LNCaP clone FGC (cell line): ENCODE measurements at regions not wholly inside any gene's neighbourhood (a gene's known extent, or its start where the extent isn't known, plus 50 kb on each side); places are given as distances from the start of the nearest gene placed in this dataset.

Experiments
- DNase-seq: peaks from one replicate; pipeline ENCODE4 v3.0.0-alpha.2; 2011; ENCODE audit warnings: low read depth
- H3K4me3 ChIP-seq: 2 replicates; pipeline ENCODE4 v1.5.1; 2011; ENCODE audit warnings: mild to moderate bottlenecking, low read depth, low read length, control low read depth
- TF ChIP-seq, protein P1 (sequence below): IDR thresholded peaks from 2 replicates; pipeline ENCODE4 v1.5.1; 2012; ENCODE audit warnings: mild to moderate bottlenecking; ENCODE audit not compliant: control insufficient read depth, insufficient read depth; ENCODE audit errors: extremely low read depth

DNA sequence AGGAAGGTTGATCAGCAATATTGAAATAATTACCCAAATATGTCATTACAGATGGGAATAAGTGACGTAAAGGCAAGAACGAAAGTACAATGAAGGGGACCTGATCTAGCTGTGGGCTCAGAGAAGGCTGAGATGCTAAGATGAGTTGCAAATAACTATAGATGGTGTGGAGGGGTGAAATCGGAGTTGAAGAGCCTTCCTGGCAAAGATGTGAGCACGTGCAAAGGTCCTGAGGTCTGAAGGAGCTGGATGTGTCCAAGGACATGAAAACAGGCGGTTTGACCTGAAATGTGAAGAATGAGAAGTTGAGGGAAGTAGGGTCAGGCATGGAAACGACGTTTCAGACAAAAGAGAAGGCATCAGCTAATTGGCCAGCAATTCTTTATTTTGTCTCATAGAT is 61.6 kb upstream of the SLC45A1 start:
- TF ChIP-seq, protein P1, sequence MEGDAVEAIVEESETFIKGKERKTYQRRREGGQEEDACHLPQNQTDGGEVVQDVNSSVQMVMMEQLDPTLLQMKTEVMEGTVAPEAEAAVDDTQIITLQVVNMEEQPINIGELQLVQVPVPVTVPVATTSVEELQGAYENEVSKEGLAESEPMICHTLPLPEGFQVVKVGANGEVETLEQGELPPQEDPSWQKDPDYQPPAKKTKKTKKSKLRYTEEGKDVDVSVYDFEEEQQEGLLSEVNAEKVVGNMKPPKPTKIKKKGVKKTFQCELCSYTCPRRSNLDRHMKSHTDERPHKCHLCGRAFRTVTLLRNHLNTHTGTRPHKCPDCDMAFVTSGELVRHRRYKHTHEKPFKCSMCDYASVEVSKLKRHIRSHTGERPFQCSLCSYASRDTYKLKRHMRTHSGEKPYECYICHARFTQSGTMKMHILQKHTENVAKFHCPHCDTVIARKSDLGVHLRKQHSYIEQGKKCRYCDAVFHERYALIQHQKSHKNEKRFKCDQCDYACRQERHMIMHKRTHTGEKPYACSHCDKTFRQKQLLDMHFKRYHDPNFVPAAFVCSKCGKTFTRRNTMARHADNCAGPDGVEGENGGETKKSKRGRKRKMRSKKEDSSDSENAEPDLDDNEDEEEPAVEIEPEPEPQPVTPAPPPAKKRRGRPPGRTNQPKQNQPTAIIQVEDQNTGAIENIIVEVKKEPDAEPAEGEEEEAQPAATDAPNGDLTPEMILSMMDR: no peak
- DNase-seq: no peak
- H3K4me3 ChIP-seq: no peak overlapping the region

DNA sequence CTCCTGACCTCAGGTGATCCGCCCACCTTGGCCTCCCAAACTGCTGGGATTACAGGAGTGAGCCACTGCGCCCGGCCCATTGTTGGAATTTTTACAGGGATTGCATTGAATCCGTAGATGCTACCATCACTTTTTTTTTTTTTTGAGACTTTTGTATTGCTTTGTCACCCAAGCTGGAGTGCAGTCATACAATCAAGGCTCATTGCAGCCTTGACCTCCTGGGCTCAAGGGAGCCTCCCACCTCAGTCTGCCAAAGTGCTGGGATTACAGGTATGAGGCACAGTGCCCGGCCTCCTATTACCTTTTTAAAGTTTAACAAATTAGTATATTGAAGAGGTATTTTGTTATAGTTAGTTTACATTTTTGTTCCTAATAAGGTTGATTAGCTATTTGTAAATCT is 62.2 kb upstream of the SLC45A1 start:
- no peak overlapping the region for H3K4me3 ChIP-seq
- TF ChIP-seq, protein P1: no peak
- DNase-seq: no peak

DNA sequence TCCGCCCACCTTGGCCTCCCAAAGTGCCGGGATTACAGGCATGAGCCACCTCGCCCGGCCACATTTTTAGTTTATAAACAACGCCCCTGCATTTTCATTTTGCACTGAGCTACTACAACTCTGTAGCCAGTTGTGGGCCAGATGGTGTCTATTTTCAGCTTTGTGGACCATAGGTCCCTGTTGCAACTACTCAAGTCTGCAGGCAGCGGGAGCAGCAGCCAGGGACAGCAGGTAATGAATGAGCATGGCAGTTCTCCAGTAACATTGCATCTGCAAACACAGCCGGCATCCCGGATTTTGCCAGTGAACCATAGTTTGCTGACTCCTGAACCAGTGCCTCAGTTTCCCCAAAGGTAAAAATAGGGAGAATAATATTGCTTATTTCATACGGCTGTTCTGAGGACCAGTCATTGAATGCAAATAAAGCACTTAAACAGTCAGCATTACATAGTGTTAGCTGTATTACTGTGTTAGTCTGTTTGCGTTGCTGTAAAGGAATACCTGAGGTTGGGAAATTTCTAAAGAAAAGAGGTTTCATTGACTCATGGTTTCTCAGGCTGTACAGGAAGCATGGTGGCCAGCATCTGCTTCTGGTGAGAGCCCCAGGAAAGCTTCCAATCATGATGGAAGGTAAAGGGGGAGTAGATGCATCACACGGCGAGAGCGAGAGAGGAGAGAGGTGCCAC is 65.5 kb upstream of the SLC45A1 start:
- DNase-seq: peak; percentile 31
- H3K4me3 ChIP-seq: no peak overlapping the region
- TF ChIP-seq, protein P1: no peak

DNA sequence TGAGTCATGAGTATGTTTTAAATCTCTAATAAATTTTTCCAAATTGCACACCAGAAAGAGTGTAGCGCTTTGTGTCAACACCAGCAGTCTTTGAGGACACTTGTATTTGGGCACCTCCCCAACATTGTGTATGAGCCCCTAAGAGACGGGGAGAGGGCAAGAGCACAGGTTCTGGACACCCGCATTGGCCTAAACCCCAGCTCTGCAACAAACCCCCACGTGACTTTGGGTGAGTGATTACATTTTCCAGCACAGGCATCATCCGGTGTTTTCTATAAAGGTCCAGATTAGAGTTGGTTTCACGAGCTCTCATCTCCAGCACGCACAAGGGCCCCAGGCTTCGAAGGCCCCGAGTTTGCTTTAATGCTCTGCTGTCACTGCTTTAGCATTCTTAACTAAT is 66.3 kb upstream of the SLC45A1 start:
- no peak for DNase-seq

DNA sequence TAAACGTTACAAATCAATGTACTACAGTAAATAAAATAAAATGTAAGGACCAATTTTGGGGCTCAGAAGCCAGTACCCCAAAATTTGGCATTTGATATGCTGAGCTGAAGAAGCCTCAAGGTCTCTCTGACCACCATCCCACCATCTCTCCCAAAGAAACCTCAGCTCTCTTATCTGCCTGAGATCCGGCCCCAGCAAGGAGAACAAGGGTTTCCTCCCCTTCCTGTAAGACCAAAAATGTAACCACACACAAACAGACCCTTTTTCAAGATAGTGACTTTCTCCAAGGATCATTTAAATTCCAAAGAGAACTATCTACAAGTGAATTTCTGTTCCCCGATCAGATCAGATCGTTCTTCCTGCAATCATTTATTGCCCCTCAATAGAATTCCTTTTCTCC is 68.1 kb upstream of the SLC45A1 start:
- H3K4me3 ChIP-seq: no peak overlapping the region
- TF ChIP-seq, protein P1: no peak
- no peak for DNase-seq

More for the DNA sequence above, 66.3 kb upstream of the SLC45A1 start:
- TF ChIP-seq, protein P1: no peak
- no peak overlapping the region for H3K4me3 ChIP-seq

DNA sequence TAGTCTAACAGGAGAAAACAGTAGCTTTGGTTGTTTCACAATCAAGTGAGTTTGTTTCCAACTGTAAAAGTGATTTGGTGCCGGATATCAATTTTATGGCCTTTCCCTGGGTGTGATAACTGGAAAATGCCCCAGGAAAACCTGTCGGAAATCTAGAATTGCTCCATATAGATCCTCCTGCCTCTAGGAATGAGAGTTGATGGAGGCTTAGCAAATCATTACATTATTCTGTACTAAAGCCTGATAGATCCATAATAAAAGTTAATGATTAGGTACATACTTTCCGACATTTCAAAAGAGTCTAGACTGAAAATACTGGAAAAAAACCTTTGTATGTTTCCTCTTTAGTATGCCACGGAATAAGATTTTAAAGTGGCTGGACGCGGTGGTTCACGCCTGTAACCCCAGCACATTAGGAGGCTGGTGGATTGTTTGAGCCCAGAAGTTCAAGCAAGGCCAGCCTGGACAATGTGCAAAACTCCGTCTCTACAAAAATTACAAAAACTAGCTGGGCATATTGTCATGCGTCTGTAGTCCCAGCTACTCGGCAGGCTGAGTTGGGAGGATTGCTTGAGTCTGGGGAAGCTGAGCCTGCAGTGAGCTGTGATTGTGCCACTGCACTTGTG is 70.0 kb upstream of the SLC45A1 start:
- no peak overlapping the region for H3K4me3 ChIP-seq
- DNase-seq: peak; percentile 42
- TF ChIP-seq, protein P1: no peak
